GM21786 (cell line): ENCODE measurements at regions not wholly inside any gene's neighbourhood (a gene's known extent, or its start where the extent isn't known, plus 50 kb on each side); places are given as distances from the start of the nearest gene placed in this dataset.
"Not testable (repeated sequence)": the region's sequence is repeated elsewhere in the genome, so short reads cannot be mapped to it uniquely, and the experiment has no call there.

Experiments used
- ATAC-seq: cut with Tn5 transposase; IDR thresholded peaks from one replicate; pipeline ENCODE4 v1.9.1; 2021; ENCODE audit not compliant: unreplicated experiment

GRCh38 chr3:20842594-20843436, 656.8 kb upstream of the SGO1 start:
- no peak for ATAC-seq

GRCh38 chr3:20842002-20842401, 656.0 kb upstream of the SGO1 start:
- no peak for ATAC-seq

- ATAC-seq: no peak
Observed at GRCh38 chr3:20837676-20838302, 651.8 kb upstream of the SGO1 start.

- ATAC-seq: no peak
Observed at GRCh38 chr3:20836801-20837200, 650.8 kb upstream of the SGO1 start.

DNA sequence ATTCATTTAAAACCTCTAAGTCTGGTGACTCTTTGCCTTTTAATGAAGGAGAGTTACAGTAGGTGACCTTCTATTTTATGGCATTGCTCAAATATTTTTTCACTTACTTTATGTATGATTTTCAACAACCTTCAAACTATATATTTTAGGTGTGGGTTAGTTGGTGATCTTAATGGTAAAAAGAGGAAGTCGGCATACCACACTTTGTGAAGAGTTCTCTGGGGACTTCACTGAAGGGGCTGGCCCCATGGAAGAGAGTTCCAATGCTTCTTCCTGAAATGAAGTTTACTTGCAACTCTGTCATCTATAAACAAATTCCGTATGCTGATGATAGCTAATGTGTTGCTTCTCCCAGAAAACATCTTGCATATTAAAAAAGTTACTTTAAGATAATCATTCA, 647.0 kb upstream of the SGO1 start:
- no peak for ATAC-seq

DNA sequence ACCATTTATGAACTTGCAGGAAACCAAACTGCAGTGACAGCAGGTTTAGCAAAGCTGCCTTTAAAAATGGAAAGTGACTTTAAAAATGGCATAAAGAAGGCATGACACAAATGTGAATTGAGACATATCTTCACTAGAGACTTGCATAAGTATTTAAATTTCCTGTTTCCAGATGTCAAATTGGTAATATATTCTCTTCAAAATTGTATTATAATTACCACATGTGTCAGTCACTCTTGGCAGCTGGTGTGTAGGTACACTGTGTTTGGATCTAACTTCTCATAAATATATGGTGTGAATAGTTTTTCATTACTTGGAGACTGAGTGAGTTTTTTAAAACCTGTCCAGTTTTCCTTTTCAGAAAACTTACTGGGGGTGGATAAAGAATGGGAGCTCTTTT, 636.2 kb upstream of the SGO1 start:
- ATAC-seq: no peak

GRCh38 chr3:20820872-20821271, 634.9 kb upstream of the SGO1 start:
- ATAC-seq: not testable (repeated sequence)

DNA sequence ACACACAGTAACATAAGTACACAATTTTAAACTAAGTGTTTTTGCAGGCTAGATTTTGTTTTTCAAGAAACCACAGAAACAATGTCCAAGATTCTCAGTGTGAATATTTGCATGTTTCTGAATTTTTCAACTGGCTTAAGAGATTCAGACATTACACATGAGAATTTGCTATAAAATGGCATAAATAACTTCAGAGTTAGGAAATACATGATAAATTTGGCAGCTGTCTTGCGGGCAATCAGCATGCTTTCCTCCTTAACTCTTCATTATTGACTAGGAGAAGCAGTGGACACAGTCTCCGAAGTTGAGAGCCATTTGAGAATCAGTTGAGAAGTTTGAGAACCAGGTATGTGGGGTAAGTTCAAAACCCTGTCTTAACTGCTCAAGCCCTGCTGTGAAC, 625.6 kb upstream of the SGO1 start:
- no peak for ATAC-seq

DNA sequence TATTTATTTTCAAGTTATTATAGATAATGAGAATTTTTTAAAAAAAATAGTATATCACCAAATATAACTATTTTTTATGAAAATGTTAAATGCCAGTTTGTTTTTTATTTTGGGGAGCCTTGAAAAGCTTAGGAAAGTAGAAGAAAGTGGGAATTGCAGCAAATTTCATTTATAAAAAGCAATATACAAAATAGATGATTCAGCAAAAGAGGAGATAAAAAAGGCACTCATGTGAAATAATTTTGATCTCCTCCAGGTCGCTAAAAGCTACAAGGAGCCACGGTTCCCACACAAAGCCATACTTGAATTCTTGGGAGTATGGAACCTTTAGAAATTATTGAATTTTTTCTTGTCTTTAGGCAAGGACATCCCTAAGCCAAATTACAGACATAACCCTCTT, 625.0 kb upstream of the SGO1 start:
- ATAC-seq: no peak

DNA sequence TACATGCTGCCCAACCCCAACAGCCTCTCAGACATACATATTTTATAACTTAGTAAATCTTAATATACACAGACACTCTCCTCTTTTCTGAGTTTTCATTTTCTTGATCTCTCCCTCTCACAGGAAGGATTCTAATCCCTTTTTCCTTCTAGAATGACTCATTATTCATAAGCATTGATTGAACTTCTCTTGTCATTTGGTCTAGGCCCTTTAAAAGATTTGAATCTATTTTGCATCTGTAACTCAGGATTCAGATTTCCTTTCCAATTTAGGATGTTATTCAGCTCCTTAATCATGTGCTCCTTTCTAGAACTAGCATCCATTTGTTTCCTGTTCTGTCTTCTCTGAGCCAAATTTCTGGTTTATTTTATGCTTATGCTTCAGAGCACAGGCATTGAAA, 624.5 kb upstream of the SGO1 start:
- no peak for ATAC-seq

DNA sequence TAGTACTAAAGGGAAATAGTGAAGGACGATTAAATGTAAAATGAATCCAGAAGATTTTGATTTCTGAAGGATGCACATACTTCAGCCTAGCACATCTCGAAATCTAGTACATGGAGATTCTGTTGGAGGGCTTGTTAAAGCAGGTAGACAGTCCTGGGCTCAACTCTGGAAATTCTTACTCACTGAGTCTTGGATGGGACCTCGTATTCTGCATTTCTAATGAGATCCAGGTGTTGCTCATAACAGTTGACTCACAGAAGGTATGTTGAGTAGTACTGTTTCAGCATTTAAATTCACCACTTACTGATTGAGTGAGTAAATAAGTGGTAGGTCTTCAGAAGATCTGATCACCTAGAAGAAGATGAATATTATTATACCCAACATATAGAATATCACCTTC, 623.4 kb upstream of the SGO1 start:
- ATAC-seq: no peak

DNA sequence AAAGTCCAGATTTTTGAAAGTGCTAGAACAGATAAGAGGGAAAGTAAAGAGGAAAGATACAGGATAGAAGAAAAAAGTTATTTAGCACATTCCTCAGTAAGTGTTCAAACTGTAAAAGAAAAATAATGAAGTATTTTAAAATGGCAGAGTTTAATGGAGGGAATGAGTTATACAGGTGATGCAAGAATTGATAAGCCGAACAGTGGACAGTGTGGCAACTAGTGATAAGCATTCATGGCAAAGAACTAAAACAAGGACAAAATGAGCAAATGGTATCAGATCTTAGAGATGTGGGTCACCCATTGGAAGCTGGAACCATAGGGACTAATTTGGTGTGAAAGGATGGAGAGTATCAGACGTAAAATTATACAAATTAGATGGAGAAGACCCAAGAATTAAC, 622.9 kb upstream of the SGO1 start:
- no peak for ATAC-seq

DNA sequence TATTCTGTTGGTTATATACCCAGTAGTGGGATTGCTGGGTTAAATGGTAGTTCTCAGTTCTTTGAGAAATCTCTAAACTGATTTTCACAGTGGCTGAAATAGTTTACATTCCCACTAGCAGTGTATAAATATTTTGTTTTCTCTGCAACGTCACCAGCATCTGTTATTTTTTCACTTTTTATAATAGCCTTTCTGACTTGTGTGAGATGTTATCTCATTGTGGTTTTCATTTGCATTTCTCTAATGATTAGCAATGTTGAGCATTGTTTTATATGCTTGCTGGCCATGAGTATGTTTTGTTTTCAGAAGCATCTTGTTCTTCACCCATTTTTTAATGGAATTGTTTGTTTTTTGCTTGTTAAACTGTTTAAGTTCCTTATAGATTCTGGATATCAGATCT, 612.7 kb upstream of the SGO1 start:
- no peak for ATAC-seq

DNA sequence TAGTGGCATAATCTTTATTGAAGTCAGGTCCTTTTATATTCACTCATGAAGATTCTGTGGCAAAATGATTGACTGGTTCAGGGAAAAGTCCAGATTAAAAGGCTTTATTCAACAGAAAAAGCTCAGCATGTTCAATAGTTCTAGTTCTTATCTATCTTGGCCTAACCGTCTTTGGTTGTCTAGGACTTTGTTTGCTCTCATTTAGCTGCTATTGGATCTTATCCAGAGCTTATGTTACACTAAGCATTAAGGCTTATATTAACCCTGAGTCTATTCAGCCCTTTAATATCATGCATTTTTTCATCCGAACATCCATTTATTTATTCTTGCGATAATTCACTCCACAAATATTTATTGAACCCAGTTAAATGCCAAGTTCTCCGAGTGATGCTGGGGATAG, 601.0 kb upstream of the SGO1 start:
- no peak for ATAC-seq

DNA sequence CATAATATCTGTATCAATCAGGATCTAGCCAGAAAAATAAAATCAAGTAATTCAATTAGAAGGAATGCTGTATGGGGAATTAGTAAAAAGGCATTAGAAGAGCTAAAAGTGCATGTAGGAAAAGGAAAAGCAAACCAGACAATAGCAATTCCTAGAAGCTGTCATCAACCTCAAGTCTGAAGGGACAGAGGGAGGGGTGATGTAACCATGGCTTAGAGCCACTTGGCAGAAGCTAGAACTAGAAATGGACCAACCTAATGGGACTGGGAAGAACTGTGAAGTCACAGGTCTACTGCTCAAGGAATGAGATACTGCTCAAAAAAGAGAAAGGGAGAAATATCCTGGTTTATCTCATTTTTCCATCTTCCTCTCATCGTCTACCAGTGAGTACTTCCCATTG, 590.7 kb upstream of the SGO1 start:
- ATAC-seq: no peak

- no peak for ATAC-seq
Observed at GRCh38 chr3:20776286-20776685, 590.3 kb upstream of the SGO1 start.

DNA sequence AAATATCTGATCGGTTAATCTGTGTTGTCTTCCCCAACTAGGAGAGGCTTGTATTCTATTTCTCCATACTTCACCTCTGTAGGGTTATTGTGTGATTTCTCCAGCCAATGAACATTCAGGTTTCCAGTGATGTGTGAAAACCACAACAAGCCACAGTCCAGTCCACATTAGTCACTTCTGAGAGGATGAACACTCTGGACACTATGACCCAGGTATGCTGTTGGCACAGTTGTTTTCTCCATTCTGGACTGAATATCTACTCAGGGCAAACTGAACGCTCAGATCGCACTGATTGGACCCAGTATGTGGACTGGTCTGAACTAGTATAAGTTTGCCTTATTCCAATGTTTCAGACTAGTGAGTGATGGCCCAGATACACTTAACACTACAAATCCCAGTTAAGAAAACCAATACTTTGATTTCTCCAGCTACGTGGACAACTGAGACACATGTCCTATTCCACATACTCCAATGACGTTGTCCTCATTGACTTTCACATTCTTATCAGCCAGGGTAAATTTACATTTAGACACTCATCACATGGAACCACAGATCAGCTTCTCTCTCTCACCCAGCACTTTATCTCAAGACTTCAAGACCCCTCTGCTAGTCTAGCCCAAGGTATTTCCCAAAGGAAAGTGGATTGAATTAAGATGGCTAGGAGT, 587.4 kb upstream of the SGO1 start:
- no peak for ATAC-seq

GRCh38 chr3:20772869-20773268, 586.9 kb upstream of the SGO1 start:
- no peak for ATAC-seq

DNA sequence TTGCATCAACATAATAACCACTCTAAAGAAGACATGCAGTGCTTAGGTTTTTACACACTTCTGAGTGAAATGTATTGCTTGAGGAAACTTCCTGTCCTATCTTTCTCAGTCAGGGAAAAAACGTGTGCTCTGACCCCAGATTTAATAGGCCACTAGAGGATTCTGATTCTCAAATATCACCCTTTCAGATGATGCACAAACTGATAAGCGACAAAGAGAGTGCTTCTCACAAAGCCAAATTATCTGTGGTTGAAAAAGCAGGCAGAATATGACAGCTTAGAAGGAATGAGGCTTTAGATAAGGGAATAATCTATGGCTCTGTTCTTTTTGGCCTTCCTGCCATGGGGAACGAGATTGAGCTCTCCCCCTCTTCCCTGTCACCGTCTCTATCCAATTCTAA, 583.4 kb upstream of the SGO1 start:
- ATAC-seq: no peak

DNA sequence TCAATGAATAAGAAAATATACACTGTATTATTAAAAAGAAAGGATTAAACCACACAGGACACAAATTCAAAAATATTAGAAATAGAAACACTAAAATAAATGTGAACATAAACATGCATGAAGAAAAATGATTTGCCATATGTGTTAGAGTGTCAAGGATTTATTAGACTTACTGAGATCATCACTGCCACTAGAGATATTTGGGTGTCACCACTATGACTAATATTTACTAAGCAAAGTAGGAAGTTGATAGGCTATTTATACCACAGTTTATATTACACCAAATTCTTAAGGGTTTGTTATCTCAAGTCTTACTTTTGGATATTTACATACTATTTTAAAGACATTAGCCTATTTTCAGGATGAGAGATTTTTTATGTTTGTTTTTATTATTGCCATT, 575.0 kb upstream of the SGO1 start:
- ATAC-seq: no peak

DNA sequence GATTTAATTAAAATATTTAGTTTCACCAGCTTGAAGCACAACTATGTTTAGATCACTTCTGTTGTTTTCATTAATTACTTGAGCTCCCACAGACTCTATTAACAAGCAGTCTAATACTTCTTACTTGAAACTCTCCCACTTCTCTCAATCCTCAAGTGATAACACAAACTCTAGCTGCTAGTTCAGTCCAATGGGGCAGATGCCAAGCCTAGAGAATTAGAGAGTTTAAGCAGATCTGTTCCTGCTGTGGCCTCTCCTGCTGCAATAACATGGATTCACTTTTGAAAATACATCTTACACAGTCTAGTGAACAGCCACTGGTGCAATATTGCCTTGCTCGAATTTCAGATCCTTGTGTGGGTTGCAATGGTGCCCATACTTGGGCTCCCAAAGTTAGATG, 566.4 kb upstream of the SGO1 start:
- ATAC-seq: no peak

DNA sequence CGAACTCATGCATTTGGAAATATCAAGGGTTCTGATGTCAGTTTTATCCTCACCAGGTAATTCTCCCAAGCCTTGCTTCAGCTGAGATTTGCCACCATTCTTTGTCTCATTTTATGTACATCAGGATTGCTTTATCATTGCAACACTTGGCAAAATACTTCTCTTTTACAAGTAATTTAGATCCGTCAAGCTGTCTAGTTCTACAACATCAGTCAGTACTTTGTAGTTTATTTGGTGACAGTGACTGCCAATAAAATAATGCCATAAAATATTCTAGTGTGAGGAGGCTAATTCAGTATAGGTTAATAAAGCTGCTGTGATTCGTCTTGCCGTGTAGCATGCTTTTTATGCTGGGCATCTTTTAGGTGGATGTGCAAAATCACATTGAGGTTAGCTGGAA, 565.3 kb upstream of the SGO1 start:
- ATAC-seq: no peak
